Right ventricle myocardium superior (tissue), 1 donor: ENCODE measurements at regions not wholly inside any gene's neighbourhood (a gene's known extent, or its start where the extent isn't known, plus 50 kb on each side); places are given as distances from the start of the nearest gene placed in this dataset.

Experiments used
- ATAC-seq: fragments of 200-7000 bp; cut with Tn5 transposase; one replicate; pipeline ENCODE4 v1.9.1; 2020; ENCODE audit warnings: mild to moderate bottlenecking; ENCODE audit not compliant: poor library complexity
- DNase-seq: peaks from one replicate; pipeline ENCODE4 v3.0.0-alpha.2; 2020
- intact Hi-C: fragments of 100-400 bp; cut with DNase I; formaldehyde crosslinking; loops from one replicate; pipeline ENCODE4 v1.11.2; 2022
- donor health status: DM: no; HTN: yes; CAD: no; lungs with severe emphysema.

DNA sequence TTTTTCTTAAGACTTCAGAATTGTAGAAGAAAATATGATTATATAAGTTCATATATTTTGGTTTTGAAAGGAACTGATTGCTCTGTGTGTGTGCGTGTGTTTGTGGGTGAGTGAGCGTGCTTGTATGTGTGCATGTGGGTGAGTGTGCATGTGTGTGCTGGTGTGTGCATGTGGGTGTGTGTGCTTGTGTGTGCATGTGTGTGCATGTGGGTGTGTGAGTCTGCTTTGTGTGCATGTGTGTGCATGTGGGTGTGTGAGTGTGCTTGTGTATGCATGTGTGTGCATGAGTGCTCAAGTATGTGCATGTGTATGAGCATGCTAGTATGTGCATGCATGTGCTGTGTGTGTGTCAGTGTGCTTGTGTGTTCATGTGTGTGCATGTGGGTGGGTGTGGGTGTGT, 238.5 kb downstream of the CDC5L start:
- DNase-seq (no peak), ATAC-seq (no peak)
- intact Hi-C loops, result no loop called here

DNA sequence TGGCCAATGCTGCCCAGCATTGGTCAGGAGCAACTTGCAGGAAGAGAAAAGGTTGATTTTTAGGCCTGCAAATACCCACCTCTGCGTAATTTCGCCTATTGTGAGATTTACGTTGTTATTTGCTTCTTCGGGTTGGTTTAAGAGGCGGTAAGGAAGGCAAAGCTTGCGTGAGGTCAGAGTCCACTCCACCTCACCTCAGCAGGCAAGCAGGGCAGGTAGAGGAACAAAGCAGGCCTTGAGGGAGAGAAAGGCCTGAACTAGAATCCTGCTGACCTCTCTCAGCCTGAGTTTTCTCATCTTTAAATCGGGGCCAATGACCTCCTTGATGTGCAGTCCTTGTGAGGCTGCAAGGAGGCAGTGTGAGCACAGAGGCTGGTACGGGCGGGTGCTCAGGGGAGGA, 239.1 kb downstream of the CDC5L start:
- ATAC-seq, result no peak
- no peak for DNase-seq
- intact Hi-C loops, result no loop called here

DNA sequence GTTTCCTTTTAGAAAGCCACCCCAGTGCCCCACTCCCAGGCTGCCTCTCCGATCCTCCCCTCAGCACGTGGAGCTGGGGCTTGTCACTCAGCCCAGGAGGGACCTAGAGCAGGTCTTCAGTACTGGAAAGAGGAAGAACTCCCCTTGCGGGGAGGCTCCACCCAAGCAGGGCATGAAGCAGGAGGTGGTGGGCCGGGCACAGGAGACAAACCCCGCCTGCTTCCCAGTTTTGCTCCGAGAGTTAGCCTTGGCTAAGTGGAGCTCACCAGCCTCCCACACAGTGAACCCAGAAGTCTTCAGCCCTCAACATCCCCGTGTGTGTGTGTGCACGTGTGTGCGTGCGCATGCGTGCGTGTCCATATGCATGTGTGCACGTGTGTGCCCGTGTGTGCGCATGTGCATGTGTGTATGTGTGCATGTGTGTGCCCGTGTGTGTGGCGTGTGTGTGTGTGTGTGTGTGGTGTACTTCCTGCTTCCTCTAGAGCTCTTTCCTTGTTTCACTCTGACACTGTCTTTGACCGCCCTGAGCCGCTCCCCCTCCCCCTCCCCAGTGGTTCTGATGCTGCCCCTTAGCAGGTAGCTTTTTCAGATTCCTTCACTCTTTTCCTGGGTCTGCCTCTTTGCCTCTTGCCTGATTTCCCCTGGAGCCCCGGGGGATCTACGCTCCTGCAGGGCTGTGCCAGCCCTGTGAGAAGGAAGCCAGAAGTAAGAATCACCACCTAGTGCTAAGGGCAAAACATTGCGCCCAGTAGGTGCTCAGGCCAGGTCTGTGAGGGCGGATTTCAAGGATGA, 239.8 kb downstream of the CDC5L start:
- DNase-seq (peak; percentile 62), ATAC-seq (peak; percentile 63)
- intact Hi-C loops, result no loop called here

DNA sequence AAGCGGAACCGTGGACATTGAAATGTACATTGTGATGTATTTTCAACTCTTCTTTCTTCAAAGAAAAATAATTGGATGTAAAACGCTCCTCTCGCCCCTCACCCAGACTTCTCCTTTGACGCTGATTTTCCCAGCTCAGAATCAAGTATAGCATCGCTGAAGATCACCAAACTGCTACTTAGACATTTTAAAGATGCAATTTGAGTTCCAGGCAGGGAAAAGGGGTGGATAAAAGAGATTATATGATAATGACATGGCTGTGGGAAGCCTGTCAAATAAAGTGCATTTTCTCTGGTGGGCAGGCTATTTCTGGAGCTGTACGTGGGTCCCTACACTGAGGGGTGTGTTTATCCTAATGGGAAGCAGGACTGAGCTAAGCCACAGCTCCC, 240.4 kb downstream of the CDC5L start:
- DNase-seq (no peak), ATAC-seq (no peak)
- intact Hi-C loops, result no loop called here

DNA sequence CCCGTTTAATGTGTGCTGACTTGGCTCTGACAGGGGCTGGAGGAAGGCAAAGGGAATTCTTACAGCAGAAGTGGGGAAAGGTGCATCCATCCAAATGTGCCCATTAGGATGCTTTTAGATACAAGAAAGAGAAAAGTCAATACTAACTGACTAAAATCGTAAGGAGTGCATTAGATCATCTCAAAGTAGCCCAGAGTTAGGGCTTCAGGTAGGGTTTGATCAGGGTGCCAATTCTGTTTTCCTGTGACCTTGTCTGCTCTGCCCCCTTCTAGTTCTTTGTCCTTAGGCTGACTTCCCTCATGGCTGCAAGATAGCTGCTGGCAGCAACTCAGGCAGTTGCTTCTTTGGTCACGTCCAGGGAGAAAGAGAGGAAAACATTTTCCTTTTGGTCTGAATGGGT, 240.8 kb downstream of the CDC5L start:
- ATAC-seq (no peak), DNase-seq (no peak)
- intact Hi-C loops, result no loop called here

DNA sequence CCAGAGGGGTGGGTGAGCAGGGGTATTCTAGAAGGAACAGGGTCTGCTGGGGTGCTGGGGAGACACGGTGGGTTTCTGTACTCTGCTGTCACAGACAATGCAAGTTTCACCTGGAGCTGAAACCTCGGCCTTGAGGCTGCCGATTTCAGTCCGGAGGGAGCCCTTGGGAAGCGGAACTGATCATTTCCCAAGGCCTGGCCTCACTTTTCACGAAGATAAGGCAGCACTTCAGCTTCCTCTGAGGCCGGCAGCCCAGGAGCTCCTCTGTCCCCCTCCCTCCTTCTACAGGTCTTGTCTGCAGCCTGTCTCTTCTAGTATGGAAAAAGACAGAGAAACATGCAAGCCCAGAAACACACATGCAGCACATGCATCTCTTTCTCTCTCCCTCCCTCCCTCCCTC, 242.1 kb downstream of the CDC5L start:
- ATAC-seq, result no peak
- intact Hi-C loops, result loop anchor here (10.0 kb wide), 1 partner anchor 145 kb away; no protein-coding TSS in a partner anchor

DNA sequence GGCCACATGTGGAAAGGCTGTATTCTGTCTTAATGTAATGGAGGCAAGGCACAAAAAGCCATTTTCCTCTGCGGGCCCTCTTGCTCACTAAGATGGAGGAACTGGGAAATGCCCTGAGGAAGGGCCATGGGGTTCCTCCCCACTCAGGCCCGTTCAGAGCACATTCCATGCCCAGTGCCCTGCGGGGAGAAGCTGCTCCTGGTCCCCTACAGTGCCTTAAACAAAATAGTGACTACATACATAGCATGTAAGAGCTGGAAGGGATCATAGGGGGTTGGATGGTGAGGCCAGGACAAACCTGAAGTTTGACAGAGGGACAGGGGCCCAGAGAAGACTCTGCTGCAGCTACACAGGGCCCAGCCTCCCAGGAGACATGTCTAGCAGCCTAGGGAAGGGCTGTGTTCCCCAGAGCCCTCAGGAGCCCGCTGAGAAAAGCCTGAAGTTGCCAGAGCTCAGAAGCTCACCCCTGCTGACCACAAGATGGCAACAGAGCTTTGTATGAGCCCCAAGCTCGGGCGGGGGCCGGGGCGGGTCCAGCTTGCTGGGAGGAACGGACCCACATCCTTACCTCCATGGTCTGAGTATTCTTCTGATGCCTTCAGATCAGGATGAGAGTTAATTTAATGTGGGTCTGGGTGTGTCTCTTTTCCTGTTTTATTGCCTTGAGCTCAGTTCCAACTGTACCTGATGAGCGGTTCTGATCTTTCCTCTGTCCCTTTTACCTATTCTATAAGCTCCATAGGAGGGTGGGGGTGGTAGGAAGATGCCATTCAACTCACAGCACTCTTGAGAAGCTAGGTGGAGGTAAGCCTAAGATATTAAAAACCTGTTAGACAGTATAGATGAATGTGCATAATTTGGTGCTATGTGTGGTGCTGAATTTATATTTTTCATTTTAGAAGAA, 242.9 kb downstream of the CDC5L start:
- intact Hi-C loops, result loop anchor here (10.0 kb wide), 1 partner anchor 146 kb away; no protein-coding TSS in a partner anchor
- ATAC-seq (peak; percentile 57), DNase-seq (peak; percentile 48)

More for the DNA sequence above, 242.1 kb downstream of the CDC5L start:
- DNase-seq, result no peak

DNA sequence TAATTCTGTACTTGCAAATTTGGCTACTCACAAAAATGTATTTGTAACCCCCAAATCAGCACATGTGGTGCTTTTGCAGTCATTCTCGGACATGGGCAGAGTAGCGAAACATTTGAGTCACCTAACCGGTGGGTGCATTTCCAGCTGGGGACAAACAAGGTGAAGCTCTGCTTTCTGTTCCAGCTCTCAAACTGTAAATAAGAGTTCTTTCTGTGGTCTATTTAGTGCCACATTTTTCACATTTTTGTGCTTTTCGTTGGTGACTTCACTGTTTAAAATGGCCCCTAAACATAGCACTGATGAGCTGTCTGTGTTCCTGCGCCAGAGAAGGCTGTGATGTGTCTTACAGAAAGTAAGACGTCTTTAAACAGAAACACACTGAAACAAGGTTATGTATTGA, 244.5 kb downstream of the CDC5L start:
- DNase-seq, result no peak
- ATAC-seq, result no peak
- intact Hi-C loops, result loop anchor here (10.0 kb wide), 1 partner anchor 147 kb away; no protein-coding TSS in a partner anchor

DNA sequence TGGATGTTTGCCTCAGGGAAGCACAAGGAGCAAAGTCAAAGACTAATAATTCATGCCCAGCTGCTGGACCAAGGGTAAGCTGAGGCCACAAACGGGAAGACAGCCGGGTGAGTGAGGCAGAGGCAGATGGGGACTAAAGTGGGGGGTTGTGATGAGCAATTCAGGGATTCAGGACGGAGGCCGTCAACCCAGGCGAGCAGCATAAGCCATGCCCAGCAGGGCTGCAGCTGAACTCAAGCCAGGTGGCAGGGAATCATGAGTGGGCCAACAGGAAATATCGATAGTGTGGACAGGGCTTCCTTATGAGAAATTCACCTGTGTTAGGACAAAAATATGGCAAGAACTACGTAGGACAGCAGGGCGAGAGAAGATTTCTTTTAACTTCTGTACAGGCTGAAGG, 246.8 kb downstream of the CDC5L start:
- ATAC-seq (no peak), DNase-seq (no peak)
- intact Hi-C loops, result loop anchor here (10.0 kb wide), 1 partner anchor 150 kb away; no protein-coding TSS in a partner anchor

DNA sequence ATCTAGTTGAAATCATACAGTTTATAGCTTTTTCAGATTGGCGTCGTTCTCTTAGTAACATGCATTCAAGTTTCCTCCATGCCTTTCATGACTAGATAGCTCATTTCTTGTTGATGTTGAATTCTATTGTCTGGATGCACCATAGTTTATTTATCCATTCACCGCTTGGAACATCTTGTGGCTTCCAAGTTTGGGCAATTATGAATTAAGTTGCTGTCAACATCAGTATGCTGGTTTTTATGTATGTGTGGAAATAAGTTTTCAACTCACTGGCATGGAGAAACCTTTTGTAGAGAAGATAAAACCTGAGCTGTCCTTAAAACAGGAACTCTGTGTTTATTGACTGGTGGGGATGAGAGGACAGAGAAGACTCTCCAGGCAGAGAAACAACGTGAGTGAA, 248.0 kb downstream of the CDC5L start:
- ATAC-seq, result no peak
- intact Hi-C loops, result loop anchor here (10.0 kb wide), 1 partner anchor 151 kb away; no protein-coding TSS in a partner anchor
- no peak for DNase-seq

DNA sequence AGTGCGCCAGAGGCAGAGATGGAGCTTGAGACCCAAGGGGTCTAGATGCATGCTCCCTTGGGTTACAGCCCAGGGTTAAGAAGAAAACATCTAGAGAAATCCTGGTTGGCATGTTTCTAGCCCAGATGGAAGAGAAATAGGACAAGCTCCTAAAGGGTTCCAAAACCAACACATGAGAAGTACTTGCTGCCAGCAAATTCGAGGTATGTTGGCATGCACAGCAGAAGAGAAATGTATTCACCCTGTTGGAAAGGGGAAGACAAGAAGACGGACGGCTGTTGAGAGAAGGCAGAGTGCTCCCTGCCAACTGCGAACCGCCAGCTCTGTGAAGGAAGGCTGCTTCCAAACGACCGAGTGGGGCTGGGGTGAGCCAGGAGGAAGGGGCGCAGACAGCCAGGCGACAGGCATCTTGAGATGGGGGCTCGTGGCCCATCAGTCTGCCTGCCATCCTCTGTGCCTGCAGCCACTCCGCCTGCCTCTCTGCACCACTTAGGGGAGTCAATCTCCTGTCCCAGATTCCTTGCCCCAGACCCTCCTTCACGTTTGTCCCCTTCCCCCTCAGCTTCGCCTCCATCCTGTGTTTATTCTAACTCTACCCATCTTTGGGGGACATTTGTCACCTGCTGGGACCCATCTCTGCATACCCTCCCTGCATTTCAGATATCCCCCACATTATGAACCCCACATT, 249.2 kb downstream of the CDC5L start:
- ATAC-seq, result peak; percentile 36

DNA sequence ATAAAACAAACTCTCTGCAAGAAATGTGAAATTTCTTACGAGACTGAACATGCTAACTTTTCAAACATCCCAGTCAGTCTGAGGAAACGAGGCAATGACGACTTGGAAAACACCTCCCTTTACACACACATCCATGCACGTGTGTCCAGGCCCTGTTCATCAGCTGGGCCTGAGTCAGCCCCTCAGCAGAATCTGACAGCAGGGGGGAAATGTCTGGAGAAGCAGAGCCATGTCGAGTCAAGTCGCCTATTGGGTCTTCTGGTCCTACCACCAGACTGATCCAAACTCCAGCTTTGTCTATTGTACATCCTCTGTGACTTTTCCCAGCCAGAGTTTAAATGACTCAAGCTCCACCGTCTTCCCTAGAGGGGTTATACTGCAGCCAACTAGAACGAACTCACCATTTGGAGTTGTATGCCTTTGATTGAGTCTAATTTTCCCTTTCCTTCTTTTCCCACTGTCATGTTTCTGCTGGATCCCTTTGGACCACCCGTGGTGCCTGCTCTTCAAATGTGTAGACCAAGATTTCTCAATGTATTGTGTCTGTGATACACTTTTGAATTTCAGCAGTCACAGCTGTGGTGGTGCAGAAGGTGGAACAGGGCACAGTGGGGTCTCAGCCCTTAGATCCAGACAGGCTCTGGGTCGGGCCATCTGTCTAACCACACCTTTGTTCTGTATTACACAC, 254.0 kb downstream of the CDC5L start:
- intact Hi-C loops, result no loop called here
- DNase-seq (no peak), ATAC-seq (no peak)

More for the DNA sequence above, 249.2 kb downstream of the CDC5L start:
- intact Hi-C loops, result loop anchor here (10.0 kb wide), 1 partner anchor 152 kb away; no protein-coding TSS in a partner anchor
- DNase-seq, result no peak

DNA sequence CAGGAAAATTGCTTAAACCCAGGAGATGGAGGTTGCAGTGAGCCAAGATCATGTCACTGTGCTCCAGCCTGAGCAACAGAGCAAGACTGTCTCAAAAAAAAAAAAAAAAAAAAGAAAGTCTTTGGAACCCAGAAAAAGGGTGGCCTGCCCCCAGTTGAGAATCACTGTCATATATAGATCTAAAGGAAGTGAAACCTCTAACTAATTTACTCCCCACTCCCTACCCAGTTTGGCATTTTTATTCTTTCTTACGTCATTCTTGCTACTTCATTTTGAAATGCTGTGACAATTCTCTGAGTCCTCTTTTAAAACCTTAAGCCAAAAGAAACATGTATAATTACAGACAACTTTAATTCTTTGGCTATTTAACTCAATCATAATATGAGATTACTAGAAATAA, 254.8 kb downstream of the CDC5L start:
- intact Hi-C loops, result no loop called here

DNA sequence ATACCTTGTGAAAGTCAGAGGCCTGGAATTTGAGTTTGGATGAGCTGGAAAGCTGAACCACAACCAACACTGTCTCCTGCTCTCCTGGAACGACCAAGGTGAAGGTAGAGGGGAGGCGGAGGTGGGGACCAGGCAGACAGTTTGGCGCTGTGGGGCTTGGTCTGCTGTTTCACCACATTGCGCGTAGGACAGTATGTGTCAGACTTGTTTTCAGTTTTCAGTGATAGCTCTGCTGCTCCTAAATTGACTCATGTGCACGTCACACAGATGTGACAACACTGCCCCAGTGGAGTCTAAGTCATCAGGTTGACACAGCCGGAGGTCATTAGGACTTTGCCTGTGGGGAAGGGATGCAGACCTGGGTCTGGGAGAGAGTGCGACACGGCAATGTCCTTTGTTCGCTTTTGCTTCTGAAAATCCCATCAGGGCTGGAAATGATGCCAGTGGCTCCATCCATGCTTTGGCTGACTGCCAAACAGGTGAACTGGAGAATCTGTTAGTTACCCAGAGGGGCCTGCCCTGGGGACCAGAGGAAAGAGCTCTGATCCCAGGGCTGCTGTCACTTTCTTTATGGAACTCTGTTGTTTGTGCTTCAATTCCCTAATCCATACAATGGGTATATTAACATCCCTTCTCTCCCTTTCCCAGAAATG, 255.5 kb downstream of the CDC5L start:
- intact Hi-C loops, result no loop called here
- ATAC-seq (no peak), DNase-seq (no peak)

More for the DNA sequence above, 254.8 kb downstream of the CDC5L start:
- DNase-seq (no peak), ATAC-seq (no peak)

DNA sequence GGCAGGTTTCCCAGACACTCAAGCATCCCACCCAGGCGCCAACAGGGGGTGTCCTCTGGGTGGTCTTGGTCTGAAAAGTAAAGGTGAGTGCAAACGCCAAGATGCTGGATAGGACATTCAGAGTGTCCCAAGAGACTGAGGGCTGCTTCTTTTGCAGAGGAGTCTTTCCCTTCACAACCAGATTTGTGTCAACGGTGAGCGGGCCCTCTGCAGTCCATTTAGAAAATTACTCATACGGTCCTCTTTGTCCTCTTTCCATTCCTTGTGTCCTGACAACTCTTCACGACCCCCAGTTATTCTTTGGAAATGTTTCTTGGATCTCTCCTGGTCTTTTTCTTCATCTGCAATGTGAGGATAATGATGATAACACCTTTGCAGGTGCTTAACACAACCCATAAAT, 257.8 kb downstream of the CDC5L start:
- ATAC-seq (no peak), DNase-seq (no peak)
- intact Hi-C loops, result no loop called here

DNA sequence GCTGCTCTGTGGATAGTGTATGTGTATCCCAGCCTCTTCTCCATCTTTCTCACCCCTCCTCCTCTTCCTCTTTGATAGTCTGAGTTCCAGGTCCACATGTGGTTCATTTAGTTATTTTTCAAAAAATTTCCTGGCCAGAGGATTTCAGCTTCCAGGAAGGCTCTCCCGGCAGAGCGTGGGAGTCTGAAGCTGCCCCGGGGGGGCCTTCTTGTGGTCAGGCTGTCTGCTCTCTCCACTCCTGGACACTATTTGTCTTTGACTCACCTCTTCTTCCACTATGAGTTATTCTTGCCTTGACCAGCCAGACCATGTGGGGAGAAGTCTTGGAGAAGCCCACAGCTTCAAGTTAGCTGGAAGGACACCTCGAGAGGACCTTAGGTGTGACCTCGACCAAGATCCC, 258.8 kb downstream of the CDC5L start:
- ATAC-seq (no peak), DNase-seq (no peak)
- intact Hi-C loops, result no loop called here

DNA sequence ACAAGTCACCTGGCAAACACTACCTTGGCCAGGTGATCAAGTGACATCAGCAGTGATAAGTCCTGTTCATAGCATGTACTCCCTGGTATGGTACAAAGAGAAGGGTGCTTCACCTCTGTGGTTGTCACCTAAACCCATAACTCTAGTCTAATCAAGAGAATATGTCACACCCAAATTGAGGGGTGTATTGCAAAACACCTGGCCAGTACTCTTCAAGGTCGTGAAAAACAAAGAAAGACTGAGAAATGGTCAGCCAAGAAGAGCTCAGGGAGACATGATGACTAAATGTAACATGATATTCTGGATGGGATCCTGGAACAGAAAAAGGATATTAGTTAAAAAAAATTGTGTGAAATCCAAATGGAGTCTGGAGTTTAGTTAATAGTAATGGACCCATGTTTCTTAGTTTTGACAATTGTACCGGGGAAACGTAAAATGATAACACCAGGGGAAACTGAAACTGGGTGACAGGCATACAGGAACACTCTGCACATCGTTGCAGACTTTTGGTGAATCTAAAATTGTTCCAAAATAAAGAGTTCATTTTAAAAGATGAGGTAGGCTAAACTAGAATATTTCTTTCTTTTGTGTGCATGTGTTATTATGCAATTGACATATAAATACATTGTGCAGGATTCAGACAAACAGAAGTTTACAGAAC, 262.0 kb downstream of the CDC5L start:
- intact Hi-C loops, result loop anchor here (10.0 kb wide), 1 partner anchor 1275 kb away; no protein-coding TSS in a partner anchor
- ATAC-seq (no peak), DNase-seq (no peak)
